ENCODE measurements at regions not wholly inside any gene's neighbourhood (a gene's known extent, or its start where the extent isn't known, plus 50 kb on each side); places are given as distances from the start of the nearest gene placed in this dataset.
A peak's percentile ranks its signal among the peaks of the same experiment; 100 is the strongest.

GRCh38 chrX:121283921-121284320 lies 236.5 kb downstream of the GLUD2 start:
- TF ChIP-seq, protein P1, sequence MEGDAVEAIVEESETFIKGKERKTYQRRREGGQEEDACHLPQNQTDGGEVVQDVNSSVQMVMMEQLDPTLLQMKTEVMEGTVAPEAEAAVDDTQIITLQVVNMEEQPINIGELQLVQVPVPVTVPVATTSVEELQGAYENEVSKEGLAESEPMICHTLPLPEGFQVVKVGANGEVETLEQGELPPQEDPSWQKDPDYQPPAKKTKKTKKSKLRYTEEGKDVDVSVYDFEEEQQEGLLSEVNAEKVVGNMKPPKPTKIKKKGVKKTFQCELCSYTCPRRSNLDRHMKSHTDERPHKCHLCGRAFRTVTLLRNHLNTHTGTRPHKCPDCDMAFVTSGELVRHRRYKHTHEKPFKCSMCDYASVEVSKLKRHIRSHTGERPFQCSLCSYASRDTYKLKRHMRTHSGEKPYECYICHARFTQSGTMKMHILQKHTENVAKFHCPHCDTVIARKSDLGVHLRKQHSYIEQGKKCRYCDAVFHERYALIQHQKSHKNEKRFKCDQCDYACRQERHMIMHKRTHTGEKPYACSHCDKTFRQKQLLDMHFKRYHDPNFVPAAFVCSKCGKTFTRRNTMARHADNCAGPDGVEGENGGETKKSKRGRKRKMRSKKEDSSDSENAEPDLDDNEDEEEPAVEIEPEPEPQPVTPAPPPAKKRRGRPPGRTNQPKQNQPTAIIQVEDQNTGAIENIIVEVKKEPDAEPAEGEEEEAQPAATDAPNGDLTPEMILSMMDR (IDR thresholded peaks at IDR 0.05; ENCODE audit: insufficient read depth, low read length) = no peak
- no peak overlapping the region for H3K4me3 ChIP-seq (ENCODE audit: low read depth, low read length)
- no peak for DNase-seq (ENCODE audit: low read depth)

DNA sequence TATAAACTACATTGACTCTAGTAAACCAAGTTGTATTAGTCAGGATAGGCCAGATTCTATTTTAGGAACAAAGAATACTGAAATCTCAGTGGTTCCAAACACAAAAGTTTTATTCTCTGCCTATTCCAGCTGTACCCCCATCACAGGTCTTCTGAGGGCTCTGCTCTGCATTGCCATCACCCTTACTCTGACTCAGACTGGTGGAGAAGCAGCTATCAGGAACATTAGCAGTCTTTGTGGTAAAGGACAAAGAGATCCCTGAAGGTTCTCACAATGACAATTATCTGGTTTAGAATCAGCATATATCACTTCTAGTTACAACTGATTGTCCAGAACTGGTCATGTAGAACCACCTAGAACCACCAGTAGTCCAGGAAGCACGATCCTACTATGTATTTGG lies 251.1 kb downstream of the GLUD2 start:
- no peak for DNase-seq (ENCODE audit: low read depth)
- TF ChIP-seq, protein P1 (IDR thresholded peaks at IDR 0.05; ENCODE audit: insufficient read depth, low read length) = no peak
- no peak overlapping the region for H3K4me3 ChIP-seq (ENCODE audit: low read depth, low read length)

- TF ChIP-seq, protein P1 (IDR thresholded peaks at IDR 0.05; ENCODE audit: insufficient read depth, low read length) = no peak
- H3K4me3 ChIP-seq (ENCODE audit: low read depth, low read length) = no peak overlapping the region
- no peak for DNase-seq (ENCODE audit: low read depth)
Observed at GRCh38 chrX:121301356-121301755, 253.9 kb downstream of the GLUD2 start.

DNA sequence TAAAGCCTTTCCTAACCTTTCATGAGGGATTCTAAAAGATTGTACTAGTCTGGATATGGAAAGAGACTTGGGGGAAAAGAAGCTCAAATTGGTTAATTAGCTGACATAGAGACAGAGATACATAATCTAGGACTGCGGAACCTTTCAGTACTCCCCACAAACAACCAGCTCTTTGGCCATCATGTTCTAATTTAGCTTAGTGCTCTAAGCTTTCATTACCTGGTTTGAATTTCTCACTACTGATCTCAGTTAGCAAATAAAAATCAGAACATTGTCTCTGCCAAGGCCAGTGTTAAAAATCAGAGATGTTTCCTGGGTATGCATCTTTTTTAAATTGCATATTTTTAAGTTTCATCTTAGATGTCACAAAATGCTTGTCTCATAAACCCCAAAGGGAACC lies 254.4 kb downstream of the GLUD2 start:
- no peak for DNase-seq (ENCODE audit: low read depth)
- TF ChIP-seq, protein P1 (IDR thresholded peaks at IDR 0.05; ENCODE audit: insufficient read depth, low read length) = no peak
- no peak overlapping the region for H3K4me3 ChIP-seq (ENCODE audit: low read depth, low read length)

- no peak overlapping the region for H3K4me3 ChIP-seq (ENCODE audit: low read depth, low read length)
- TF ChIP-seq, protein P1 (IDR thresholded peaks at IDR 0.05; ENCODE audit: insufficient read depth, low read length) = no peak
- DNase-seq (ENCODE audit: low read depth) = peak; percentile 6
Observed at GRCh38 chrX:121307449-121307848, 260.0 kb downstream of the GLUD2 start.

DNA sequence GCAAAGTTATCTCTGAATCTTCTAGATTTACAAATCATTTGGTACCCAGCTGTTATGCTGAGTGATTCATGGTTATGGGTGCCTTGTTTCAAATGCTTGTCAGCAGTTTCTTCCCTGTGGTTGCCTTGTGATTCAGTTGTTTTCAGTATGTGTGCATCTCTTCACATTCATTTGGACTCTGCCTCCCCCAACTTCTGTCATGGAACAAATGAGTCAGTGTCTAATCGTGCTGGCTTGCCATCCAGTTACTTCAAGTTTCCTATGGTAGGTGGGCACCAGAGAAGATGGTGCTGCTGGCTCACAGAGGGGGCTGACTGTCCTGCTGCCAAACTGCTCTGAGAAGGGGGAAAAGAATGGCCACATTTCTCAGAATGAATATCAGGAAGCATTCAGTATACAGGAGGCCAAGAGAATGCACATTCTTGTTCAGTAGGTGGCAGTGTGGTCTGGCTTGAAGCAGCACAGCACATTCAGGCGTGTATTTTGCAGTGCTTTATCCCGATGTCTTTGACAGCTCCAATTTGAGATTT lies 260.9 kb downstream of the GLUD2 start:
- DNase-seq (ENCODE audit: low read depth) = peak; percentile 72
- TF ChIP-seq, protein P1 (IDR thresholded peaks at IDR 0.05; ENCODE audit: insufficient read depth, low read length) = peak; percentile 51
- no peak overlapping the region for H3K4me3 ChIP-seq (ENCODE audit: low read depth, low read length)

DNA sequence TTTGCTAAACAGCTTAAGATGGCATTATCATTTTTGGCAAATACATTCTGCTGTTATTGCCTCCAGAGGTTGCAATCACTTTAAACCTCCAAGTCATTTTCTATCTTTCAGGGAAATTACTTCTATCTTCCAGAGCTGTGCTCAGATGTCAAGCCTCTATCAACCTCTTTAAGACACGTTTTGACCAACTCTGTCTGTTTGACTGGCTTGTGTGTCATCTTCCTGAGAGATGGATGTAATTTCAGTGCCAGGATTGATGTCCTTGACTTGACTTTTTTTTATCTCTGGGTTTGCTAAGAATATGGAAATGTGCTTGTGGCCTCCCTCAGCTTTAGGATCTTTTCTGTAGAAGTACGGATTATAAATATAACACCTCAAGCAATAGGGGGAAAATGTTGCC lies 263.4 kb downstream of the GLUD2 start:
- no peak for DNase-seq (ENCODE audit: low read depth)
- no peak overlapping the region for H3K4me3 ChIP-seq (ENCODE audit: low read depth, low read length)
- TF ChIP-seq, protein P1 (IDR thresholded peaks at IDR 0.05; ENCODE audit: insufficient read depth, low read length) = no peak

Measured in fibroblast of the aortic adventitia (primary cell).